GM18907 (cell line): ENCODE measurements at regions not wholly inside any gene's neighbourhood (a gene's known extent, or its start where the extent isn't known, plus 50 kb on each side); places are given as distances from the start of the nearest gene placed in this dataset.
A peak's percentile ranks its signal among the peaks of the same experiment; 100 is the strongest.

ENCODE experiments used
- ATAC-seq: cut with Tn5 transposase; IDR thresholded peaks from one replicate; pipeline ENCODE4 v1.9.1; 2021; ENCODE audit warnings: mild to moderate bottlenecking, moderate library complexity; ENCODE audit not compliant: unreplicated experiment

- ATAC-seq: no peak
Observed at GRCh38 chr9:105912157-105912862, 218.0 kb downstream of the TMEM38B start.

DNA sequence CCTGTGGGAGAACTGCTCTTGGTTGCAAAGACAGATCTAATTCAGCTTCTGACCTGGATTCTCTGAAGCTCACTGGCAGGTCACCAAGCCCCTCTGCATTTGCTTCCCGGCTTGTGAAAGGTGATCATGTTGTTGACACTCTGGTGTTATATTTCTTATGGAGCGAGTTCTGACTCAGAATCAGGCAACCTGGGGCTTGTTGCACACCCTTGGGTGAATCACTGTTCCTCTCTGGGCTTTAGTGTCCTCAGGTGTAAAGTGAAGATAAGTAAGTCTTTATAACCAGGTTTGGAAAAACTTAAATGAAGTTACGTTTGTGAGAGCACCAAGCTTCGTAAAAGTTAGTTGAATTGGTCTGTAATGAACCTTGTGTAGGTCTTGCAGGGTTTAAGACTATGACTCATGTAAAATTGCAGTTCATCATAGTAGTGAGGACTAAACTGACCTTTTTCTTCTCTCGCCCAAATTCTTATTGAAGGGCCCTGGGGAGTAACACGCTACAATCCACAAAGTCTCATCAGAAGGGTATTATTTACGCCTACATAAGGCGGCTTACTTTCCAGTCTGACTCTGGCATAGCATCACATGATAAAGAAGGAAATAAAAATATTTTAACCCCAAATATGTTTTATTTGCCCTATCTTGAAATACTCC is 218.6 kb downstream of the TMEM38B start:
- ATAC-seq: no peak

GRCh38 chr9:105921057-105921726 is 226.9 kb downstream of the TMEM38B start:
- no peak for ATAC-seq

DNA sequence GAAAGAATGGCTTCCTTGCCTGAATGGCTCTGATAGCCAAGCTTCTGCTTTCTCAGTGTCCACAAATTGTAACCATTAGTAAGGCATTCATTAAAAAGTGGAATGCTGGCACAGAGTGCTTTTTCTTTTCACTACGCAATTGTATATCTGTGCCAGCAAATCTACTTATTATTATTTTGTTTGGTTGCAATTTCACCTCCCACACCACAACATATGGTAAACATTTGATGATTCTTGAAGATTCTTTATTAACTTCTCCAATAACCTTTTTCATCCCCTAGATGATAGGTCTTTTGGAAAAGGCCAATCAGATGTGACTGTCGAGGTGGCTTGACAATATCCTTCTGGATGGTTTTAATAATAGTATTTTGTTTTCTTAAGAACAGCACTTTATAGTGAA is 234.1 kb downstream of the TMEM38B start:
- no peak for ATAC-seq

GRCh38 chr9:105930011-105930627 is 235.8 kb downstream of the TMEM38B start:
- no peak for ATAC-seq

- ATAC-seq: no peak
Observed at GRCh38 chr9:105932276-105932675, 237.9 kb downstream of the TMEM38B start.

- ATAC-seq: no peak
Observed at GRCh38 chr9:105950448-105950847, 256.1 kb downstream of the TMEM38B start.

- ATAC-seq: no peak
Observed at GRCh38 chr9:105950894-105951293, 256.6 kb downstream of the TMEM38B start.

DNA sequence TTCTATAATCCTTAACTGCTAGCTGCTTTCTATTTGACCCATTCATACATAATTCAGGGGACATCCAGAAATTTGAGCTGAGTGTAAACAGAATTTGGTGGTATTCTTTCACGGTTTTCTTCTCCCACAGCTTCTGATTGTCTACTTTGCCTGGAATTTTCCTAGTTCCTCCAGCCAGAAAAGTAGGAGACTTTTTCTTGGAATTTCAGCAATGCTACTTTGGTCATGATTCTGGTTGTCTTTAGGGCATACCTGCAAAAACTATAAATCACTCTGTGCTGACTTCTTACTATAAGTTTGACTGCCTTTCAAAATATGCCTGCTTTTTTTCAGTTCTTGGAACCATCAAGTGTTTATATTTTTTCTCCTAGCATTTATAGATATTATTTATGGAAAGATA is 260.2 kb downstream of the TMEM38B start:
- ATAC-seq: no peak

GRCh38 chr9:105957830-105958229 is 263.5 kb downstream of the TMEM38B start:
- ATAC-seq: no peak

DNA sequence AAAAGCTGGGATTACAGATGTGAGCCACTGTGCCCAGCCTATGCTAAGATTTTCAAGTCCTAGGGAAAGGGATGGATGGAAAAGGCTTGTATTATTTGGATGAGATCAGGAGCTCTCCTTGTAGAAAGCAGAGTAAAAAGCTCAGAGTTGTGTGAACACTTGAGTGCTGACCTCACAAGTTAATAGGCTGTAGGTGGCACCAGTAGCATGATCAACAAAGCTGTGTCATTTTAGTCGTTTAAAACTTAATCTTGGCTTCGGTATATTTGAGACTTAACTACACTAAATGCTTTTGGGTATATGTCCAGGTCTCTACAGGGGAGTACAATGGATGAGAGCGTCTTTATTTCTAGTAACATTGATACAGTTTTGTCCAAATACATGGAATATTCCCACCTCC is 264.2 kb downstream of the TMEM38B start:
- ATAC-seq: no peak

DNA sequence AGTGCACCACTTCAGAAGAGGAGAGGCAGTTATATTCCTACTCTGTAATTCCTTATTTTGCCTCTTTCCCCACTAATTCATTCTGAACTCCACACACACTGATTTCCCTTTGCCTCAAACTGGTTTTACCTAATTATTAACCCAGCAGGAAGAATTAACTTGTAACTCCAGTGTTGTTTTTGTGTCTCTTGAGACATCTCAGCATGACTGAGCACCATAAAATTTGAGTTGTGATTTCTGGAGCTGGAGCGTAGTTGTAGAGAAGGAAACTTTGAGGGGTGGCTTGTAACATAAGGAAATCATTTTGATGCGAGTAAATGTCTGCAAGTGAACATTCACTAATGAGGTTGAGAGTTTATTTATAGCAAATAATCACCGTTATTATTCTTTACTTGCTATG is 265.2 kb downstream of the TMEM38B start:
- no peak for ATAC-seq

DNA sequence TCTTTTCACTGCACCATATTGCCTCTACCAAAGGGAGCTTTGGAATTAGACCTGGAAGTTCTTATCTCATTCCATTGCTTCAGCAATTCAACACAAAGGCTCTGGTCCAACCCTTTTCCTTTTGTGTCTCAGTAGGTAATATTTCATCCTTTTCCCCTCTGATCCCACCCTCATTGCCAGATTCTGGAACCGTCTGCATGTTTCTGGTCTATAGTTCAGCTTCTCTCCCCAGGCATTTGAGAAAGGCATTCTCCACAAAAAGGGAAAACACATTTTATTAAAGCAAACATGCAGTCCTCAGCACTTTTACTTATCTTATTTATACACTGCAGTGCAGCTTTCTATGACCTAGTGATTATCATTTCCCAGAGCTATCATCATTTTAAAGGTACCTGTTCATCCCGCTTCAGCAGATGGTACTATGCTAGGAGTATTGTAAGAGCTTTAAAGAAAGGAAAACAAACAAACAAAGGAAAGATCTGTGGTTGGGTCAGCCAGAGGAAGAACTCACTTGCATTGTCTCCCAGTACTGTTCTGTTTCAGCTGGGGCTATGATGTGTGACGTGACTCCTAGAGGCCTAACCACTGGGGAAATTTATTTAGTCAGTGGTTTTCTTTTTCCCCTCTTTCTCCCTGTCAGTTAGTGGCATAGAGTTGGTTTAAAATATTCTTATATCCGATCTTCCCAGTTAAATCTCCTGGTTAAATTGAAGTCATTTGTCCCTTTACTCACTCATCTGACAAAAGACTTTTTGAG is 269.2 kb downstream of the TMEM38B start:
- ATAC-seq: no peak

GRCh38 chr9:105964156-105964555 is 269.8 kb downstream of the TMEM38B start:
- ATAC-seq: no peak

GRCh38 chr9:105966834-105967233 is 272.5 kb downstream of the TMEM38B start:
- no peak for ATAC-seq

DNA sequence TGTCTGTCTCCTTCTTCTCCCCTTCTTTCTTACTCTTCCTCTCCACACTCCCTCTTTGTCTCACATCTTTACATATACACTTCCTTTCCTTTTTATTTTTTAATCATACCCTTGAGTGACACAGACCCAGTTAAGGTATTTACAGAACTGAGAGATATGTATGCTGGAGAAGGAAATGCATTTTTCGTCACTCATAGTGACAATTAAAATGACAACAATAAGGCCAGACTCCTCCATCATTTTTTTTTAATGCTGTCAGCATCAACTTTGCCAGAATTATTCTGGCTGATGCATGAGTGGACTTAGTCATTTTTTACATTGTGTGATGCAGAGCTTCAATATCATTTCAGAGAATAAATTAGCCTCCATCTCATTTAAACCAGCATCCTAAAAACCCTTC is 272.9 kb downstream of the TMEM38B start:
- ATAC-seq: no peak

DNA sequence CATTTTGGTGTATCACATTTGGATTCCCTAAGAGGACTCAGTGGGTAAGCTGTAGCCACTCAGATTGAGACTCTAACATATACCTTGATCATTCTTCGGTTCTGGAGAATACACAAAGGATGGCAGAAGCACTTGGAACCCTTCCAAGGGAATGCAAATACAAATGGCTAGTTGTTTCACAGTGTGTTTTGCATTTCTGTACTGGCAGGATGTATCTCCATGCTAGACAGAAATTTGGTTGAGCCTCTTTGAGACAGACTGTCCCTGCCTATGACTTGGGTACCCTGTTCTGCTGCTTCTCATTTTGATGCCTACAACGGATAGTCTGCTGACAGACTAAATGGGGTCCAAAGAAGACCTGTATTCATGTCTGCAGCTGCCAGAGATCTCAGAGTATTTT is 273.5 kb downstream of the TMEM38B start:
- ATAC-seq: peak; percentile 57

DNA sequence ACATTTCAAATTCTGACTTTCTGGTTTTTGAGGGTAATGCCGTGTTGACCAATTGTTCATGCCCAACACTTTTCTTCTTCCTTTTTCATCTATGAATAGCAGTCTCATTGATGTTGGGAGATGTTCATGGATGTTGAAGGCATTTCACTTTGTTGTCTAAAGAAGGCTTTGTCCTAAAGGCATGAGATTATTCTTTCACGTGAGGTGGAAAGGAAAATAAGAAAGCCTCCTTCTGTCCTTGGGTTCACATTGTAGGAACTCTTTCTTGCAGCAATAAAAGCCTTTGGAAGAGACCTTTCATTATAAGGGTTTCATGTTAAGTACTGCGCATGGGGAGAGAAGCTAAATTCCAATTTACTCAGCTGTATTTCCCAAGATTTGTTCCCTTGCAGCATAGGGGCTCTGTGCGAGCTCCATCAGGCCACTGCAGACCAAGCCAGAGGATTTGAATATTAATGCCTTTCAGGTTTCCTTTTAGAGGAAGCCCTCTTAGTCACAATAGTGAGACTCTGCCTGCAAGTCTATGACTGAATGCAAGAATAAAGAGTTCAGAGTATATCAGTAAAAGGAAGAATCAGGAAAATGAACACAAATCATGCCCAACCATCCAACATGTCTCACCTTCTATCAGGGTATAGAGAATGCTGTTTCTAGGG is 274.6 kb downstream of the TMEM38B start:
- no peak for ATAC-seq

- no peak for ATAC-seq
Observed at GRCh38 chr9:105969636-105970035, 275.3 kb downstream of the TMEM38B start.

GRCh38 chr9:105971986-105972385 is 277.6 kb downstream of the TMEM38B start:
- no peak for ATAC-seq
